ENCODE measurements at regions not wholly inside any gene's neighbourhood (a gene's known extent, or its start where the extent isn't known, plus 50 kb on each side); places are given as distances from the start of the nearest gene placed in this dataset.

DNA sequence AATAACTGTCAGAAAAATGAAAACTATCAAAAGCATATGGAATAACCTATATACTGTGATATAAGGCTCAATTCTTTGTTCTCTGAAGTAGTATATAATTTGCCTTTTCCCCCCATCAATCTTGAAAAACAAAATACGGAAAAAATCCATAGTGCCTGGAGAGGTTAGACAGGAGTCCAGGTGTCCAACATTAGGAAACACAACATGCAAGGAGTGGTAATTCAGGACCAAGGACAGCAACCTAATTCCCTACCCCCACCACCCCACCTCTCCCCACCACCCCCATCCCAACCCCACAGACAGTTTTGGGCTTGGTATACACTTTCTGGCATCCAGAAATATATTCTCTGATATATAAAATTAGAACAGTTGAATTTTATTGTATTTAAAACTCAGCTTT is 55.1 kb upstream of the SLC25A26 start:
- Histone ChIP-seq H3K36me3 (ENCODE audit: control insufficient read depth, insufficient read depth, low read length) (no peaks in the 10 kb centered on the region), H3K27ac (ENCODE audit: low read length) (no peak overlapping the region), H3K4me3 (ENCODE audit: low read length) (no peak overlapping the region), H3K27me3 (ENCODE audit: control insufficient read depth, insufficient read depth, low read length) (no peaks in the 10 kb centered on the region), H3K4me1 (ENCODE audit: control insufficient read depth, insufficient read depth, low read length) (no peaks in the 10 kb centered on the region), H3K9me3 (replicated peaks; ENCODE audit: control insufficient read depth, low read depth, low read length) (no peaks in the 10 kb centered on the region)
- no CpG with 5 or more reads among the region's 1 CpG for WGBS (ENCODE audit: insufficient coverage)
- peak; percentile 2 for DNase-seq

DNA sequence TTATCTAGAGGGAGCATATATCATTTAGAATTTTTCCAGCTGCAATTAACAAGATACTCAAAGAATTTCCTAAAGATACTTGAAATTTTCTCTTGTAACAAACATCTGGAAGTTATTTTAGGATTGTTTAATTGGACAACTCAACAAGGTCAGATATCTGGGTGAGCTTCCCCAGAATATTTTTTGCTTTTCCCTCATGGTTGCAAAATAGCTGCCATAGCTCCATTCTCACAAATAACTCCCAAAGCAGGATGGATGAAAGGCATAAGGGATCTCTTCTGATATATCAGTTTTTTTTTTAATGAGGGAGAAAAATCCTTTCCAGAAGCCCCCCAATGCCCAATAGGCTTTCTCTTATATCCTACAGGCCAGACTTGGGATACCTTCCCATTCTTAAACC is 56.6 kb upstream of the SLC25A26 start:
- Histone ChIP-seq H3K27me3 (ENCODE audit: control insufficient read depth, insufficient read depth, low read length) (no peaks in the 10 kb centered on the region), H3K36me3 (ENCODE audit: control insufficient read depth, insufficient read depth, low read length) (no peaks in the 10 kb centered on the region), H3K4me1 (ENCODE audit: control insufficient read depth, insufficient read depth, low read length) (no peaks in the 10 kb centered on the region), H3K4me3 (ENCODE audit: low read length) (no peak overlapping the region), H3K27ac (ENCODE audit: low read length) (no peak overlapping the region), H3K9me3 (replicated peaks; ENCODE audit: control insufficient read depth, low read depth, low read length) (no peaks in the 10 kb centered on the region)
- DNase-seq, result no peak

DNA sequence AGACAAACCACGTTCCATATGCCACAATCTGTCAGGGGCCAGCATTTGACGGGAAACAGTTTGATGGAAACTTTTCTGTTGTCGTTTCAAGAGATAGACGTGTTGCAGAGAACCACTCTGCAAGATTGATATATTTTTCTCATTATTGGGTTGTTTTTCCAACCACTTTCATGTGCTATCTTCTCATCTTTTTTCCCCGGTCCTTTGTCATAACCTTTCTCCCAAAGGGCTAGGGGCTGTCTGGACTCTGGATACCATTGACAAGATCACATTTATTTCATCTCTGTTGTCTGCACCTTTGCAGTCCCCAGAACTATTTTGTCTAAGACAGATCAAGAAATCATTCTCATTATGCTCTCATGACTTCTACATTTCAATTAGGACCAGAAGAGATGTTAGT is 57.6 kb upstream of the SLC25A26 start:
- no peaks in the 10 kb centered on the region for H3K9me3 ChIP-seq (replicated peaks; ENCODE audit: control insufficient read depth, low read depth, low read length)
- no peaks in the 10 kb centered on the region for H3K27me3 ChIP-seq (ENCODE audit: control insufficient read depth, insufficient read depth, low read length)
- H3K4me3 ChIP-seq (ENCODE audit: low read length), result no peak overlapping the region
- H3K4me1 ChIP-seq (ENCODE audit: control insufficient read depth, insufficient read depth, low read length), result no peaks in the 10 kb centered on the region
- H3K36me3 ChIP-seq (ENCODE audit: control insufficient read depth, insufficient read depth, low read length), result no peaks in the 10 kb centered on the region
- 44% methylated on average over 1 of the region's 5 CpGs for WGBS (ENCODE audit: insufficient coverage)
- no peak for DNase-seq
- H3K27ac ChIP-seq (ENCODE audit: low read length), result no peak overlapping the region

GRCh38 chr3:66162766-66163165 is 58.0 kb upstream of the SLC25A26 start:
- 86% methylated on average over 1 of the region's 3 CpGs for WGBS (ENCODE audit: insufficient coverage)

GRCh38 chr3:66158933-66159683 is 61.7 kb upstream of the SLC25A26 start:
- Histone ChIP-seq H3K27ac (ENCODE audit: low read length) (no peak overlapping the region), H3K36me3 (ENCODE audit: control insufficient read depth, insufficient read depth, low read length) (no peaks in the 10 kb centered on the region), H3K27me3 (ENCODE audit: control insufficient read depth, insufficient read depth, low read length) (no peaks in the 10 kb centered on the region), H3K4me3 (ENCODE audit: low read length) (no peak overlapping the region), H3K9me3 (replicated peaks; ENCODE audit: control insufficient read depth, low read depth, low read length) (no peaks in the 10 kb centered on the region), H3K4me1 (ENCODE audit: control insufficient read depth, insufficient read depth, low read length) (peaks cover 5% of the 10 kb centered on the region)
- DNase-seq, result no peak
- 94% methylated on average over 2 of the region's 5 CpGs for WGBS (ENCODE audit: insufficient coverage)

More at GRCh38 chr3:66162766-66163165, 58.0 kb upstream of the SLC25A26 start:
- no peaks in the 10 kb centered on the region for H3K36me3 ChIP-seq (ENCODE audit: control insufficient read depth, insufficient read depth, low read length)
- no peak for DNase-seq
- no peaks in the 10 kb centered on the region for H3K4me1 ChIP-seq (ENCODE audit: control insufficient read depth, insufficient read depth, low read length)
- H3K9me3 ChIP-seq (replicated peaks; ENCODE audit: control insufficient read depth, low read depth, low read length), result no peaks in the 10 kb centered on the region
- no peaks in the 10 kb centered on the region for H3K27me3 ChIP-seq (ENCODE audit: control insufficient read depth, insufficient read depth, low read length)
- H3K4me3 ChIP-seq (ENCODE audit: low read length), result no peak overlapping the region
- H3K27ac ChIP-seq (ENCODE audit: low read length), result no peak overlapping the region

DNA sequence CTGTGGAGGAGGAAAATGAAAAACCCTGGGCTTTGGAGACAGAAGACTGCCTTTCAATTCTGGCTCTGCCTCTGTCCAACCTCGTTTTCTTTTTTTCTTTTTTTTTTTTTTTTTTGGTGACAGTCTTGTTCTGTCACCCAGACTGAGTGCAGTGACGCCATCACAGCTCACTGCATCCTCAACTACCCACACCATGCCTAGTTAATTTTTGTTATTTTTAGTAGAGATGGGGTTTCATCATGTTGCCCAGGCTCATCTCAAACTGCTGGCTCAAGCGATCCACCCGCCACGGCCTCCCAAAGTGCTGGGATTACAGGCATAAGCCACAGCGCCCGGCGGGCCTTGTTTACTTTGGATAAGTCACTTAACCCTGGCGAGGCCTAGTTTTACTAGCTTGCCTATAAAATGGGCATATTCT is 66.3 kb upstream of the SLC25A26 start:
- H3K4me1 ChIP-seq (ENCODE audit: control insufficient read depth, insufficient read depth, low read length), result peaks cover 8% of the 10 kb centered on the region
- WGBS (ENCODE audit: insufficient coverage), result no CpG with 5 or more reads among the region's 9 CpGs
- no peak overlapping the region for H3K27ac ChIP-seq (ENCODE audit: low read length)
- no peaks in the 10 kb centered on the region for H3K27me3 ChIP-seq (ENCODE audit: control insufficient read depth, insufficient read depth, low read length)
- DNase-seq, result no peak
- no peak overlapping the region for H3K4me3 ChIP-seq (ENCODE audit: low read length)
- no peaks in the 10 kb centered on the region for H3K36me3 ChIP-seq (ENCODE audit: control insufficient read depth, insufficient read depth, low read length)
- H3K9me3 ChIP-seq (replicated peaks; ENCODE audit: control insufficient read depth, low read depth, low read length), result no peaks in the 10 kb centered on the region

DNA sequence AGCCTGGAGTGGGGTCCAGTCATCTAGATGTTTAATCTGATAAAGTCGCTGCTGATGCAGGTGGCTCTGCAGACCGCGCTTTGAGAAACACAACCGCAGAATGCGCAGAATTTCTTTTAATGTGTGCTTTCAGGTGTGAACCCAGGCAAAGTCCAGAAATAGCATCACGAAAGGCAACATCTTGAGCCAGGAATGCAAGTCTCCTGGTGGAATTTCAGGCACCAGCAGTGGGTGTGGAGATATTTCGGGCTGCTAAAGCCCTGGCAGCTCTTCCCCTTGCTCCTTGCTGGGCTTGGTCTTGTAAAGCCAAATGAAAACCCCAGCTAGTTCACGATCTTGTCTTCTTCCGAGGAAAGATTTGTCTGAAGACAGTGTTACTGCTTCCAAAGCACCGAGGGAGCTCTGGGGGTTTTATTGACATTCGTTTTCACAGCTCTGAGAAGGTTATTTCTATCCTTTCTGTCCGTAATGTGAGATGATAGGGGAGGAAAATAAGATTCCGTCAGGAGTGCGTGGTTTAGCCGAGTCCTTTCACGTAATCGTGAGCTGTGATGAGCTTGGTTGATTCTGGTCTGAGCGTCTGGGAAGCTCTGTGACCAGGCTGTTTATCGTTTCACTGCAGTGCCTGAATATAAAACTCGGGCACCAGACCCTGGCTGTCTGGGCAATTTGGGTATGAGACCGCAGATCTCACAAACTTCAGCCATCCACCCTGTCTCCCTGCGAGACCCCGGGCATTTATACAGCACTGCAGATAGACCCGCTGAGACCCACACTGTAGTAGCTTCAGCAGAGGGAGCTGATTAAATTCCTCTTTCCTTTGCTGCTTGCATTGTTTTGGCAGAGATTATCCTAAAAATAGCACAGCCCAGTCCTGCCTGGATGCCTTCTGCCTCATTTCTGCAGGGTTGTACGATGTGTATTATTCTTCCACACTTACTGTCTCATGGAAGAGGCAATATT is 67.0 kb upstream of the SLC25A26 start:
- peak; percentile 66 for DNase-seq
- Histone ChIP-seq H3K27me3 (ENCODE audit: control insufficient read depth, insufficient read depth, low read length) (no peaks in the 10 kb centered on the region), H3K27ac (ENCODE audit: low read length) (peak overlapping the region; percentile 67), H3K4me3 (ENCODE audit: low read length) (peak overlapping the region; percentile 34), H3K9me3 (replicated peaks; ENCODE audit: control insufficient read depth, low read depth, low read length) (no peaks in the 10 kb centered on the region), H3K4me1 (ENCODE audit: control insufficient read depth, insufficient read depth, low read length) (peaks cover 8% of the 10 kb centered on the region), H3K36me3 (ENCODE audit: control insufficient read depth, insufficient read depth, low read length) (no peaks in the 10 kb centered on the region)
- WGBS (ENCODE audit: insufficient coverage), result 29% methylated on average over 24 of the region's 25 CpGs

- no peak for DNase-seq
- Histone ChIP-seq H3K9me3 (replicated peaks; ENCODE audit: control insufficient read depth, low read depth, low read length) (no peaks in the 10 kb centered on the region), H3K36me3 (ENCODE audit: control insufficient read depth, insufficient read depth, low read length) (no peaks in the 10 kb centered on the region), H3K4me1 (ENCODE audit: control insufficient read depth, insufficient read depth, low read length) (peaks cover 8% of the 10 kb centered on the region), H3K27ac (ENCODE audit: low read length) (no peak overlapping the region), H3K4me3 (ENCODE audit: low read length) (no peak overlapping the region), H3K27me3 (ENCODE audit: control insufficient read depth, insufficient read depth, low read length) (no peaks in the 10 kb centered on the region)
- no CpG with 5 or more reads among the region's 2 CpGs for WGBS (ENCODE audit: insufficient coverage)
Measured at GRCh38 chr3:66152336-66152735, 68.5 kb upstream of the SLC25A26 start.

GRCh38 chr3:66150977-66151376 is 69.8 kb upstream of the SLC25A26 start:
- H3K4me3 ChIP-seq (ENCODE audit: low read length), result no peak overlapping the region
- peaks cover 8% of the 10 kb centered on the region for H3K4me1 ChIP-seq (ENCODE audit: control insufficient read depth, insufficient read depth, low read length)
- DNase-seq, result no peak
- no peak overlapping the region for H3K27ac ChIP-seq (ENCODE audit: low read length)
- H3K27me3 ChIP-seq (ENCODE audit: control insufficient read depth, insufficient read depth, low read length), result no peaks in the 10 kb centered on the region
- no CpG with 5 or more reads among the region's 5 CpGs for WGBS (ENCODE audit: insufficient coverage)
- no peaks in the 10 kb centered on the region for H3K9me3 ChIP-seq (replicated peaks; ENCODE audit: control insufficient read depth, low read depth, low read length)
- no peaks in the 10 kb centered on the region for H3K36me3 ChIP-seq (ENCODE audit: control insufficient read depth, insufficient read depth, low read length)

DNA sequence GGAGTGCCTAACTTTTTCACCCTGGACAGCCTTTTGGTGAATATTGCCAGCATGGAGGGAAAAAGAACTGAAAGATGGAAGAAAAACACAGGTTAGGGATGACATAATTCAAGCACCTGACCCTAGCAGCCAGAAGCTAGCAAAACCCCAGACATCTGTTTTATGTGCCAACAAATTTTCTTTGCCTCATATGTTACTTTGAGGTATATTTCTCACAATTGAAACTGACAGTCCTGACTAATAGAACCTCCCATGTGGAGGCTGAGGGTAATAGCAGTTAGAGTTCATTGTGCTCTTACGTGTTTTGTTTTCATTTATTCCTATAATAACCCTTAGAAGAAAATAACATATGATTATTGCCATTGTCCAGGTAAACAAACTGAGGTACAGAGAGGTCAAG is 71.5 kb upstream of the SLC25A26 start:
- no peak for DNase-seq
- Histone ChIP-seq H3K27me3 (ENCODE audit: control insufficient read depth, insufficient read depth, low read length) (no peaks in the 10 kb centered on the region), H3K27ac (ENCODE audit: low read length) (no peak overlapping the region), H3K4me1 (ENCODE audit: control insufficient read depth, insufficient read depth, low read length) (peaks cover 7% of the 10 kb centered on the region), H3K9me3 (replicated peaks; ENCODE audit: control insufficient read depth, low read depth, low read length) (no peaks in the 10 kb centered on the region), H3K36me3 (ENCODE audit: control insufficient read depth, insufficient read depth, low read length) (no peaks in the 10 kb centered on the region), H3K4me3 (ENCODE audit: low read length) (no peak overlapping the region)
- no CpG with 5 or more reads among the region's 1 CpG for WGBS (ENCODE audit: insufficient coverage)
